Medulla oblongata (tissue), 1 donor: ENCODE measurements at regions not wholly inside any gene's neighbourhood (a gene's known extent, or its start where the extent isn't known, plus 50 kb on each side); places are given as distances from the start of the nearest gene placed in this dataset.

Source experiments
- DNase-seq: peaks from one replicate; pipeline ENCODE4 v3.0.0-alpha.2; 2015; ENCODE audit errors: extremely low spot score

- no peak for DNase-seq
Measured at GRCh38 chr11:21820176-21820575, 372.7 kb upstream of the ANO5 start.

DNA sequence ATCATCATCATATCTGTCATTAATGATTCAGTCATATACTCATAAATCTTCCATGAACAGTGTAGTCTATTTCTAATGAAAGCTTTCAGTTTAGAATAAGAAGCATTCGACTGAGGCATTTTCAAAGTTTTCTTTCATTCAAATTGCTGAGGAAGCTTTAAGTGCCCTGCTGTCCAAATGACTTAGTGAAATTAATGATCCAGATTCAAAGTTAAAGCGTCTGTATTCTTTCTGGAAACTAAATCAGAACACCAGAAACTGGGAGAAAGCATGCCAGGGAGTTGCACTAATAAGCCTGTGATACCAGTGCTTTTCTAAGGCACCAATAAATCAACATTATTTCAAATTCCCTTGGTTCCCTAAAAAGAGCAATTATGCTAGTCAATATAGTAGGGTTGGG, 367.8 kb upstream of the ANO5 start:
- peak; percentile 3 for DNase-seq

DNA sequence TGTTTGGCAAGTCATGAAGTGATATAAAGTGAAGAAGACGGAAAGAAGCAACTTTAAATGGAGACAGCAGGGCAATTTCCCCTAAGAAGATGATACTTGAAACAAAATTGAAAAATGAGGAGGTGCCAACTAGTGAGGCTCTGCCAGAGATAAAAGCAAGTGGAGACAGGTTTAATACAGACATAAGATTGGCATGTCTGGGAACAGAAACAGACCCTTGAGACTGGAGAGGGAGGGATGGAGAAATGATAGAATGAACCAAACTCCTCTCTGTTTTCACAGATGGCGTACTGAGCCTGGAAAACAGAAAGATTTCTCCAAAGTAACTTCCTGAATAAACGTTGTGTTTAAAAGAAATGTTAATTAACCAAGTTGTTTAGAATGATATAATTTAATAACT, 354.5 kb upstream of the ANO5 start:
- no peak for DNase-seq

DNA sequence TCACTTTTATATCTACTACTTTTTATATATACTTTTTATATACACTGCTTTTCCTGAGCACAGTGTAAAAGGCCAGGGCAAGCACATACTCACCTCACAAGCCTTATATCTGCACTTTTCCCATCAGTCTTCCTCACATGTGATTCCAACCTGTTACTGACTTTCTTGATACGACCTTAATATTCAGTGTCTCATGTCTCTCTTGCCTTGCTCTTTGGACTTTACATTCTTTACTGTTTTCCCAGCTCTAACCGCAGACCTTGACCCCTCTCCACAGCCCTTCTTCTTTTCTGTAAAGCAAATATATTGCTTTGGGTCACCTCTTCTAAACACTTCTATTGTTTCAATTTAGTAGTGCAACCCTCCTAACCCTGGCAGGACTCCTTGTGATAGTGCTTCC, 353.1 kb upstream of the ANO5 start:
- DNase-seq = no peak

GRCh38 chr11:21861314-21861713, 331.6 kb upstream of the ANO5 start:
- no peak for DNase-seq

DNA sequence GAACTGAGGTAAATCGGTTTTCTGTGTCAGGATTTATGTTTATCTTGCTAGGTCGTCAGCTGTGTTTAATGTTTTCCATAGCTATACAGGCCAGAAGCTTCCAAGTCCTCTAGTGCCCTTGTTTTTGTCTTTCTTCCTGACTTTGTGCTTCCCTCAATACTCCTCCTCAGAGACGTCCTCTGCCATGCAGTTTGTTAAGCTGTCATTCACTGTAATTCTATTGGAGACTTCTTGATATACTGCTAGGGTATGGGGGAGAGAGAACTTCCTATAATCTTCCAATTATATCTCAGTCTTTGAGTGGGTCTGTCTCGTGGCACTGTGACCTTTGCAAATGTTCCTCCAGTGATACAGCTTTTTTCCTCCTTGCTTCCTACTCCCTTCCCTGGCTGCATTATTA, 327.3 kb upstream of the ANO5 start:
- no peak for DNase-seq

GRCh38 chr11:21866781-21867180, 326.1 kb upstream of the ANO5 start:
- no peak for DNase-seq

DNA sequence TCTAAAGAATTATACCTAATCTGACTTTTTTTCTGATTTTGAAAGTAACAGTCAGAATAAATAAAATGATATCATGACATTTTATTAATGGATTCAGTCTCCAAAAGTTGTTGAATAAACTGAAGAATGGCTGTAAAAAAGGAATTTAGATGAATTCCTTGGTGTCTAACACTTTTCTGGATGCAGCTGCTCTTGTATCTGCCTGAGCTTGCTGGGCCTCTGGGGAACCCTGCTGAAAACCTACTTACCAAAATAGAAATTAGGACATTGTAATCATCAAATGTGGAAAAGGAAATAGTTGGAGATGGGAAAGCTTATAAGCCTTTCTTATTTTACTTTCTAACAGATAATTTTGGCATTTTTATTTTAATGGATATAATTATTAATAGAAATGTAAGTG, 315.7 kb upstream of the ANO5 start:
- DNase-seq = no peak

DNA sequence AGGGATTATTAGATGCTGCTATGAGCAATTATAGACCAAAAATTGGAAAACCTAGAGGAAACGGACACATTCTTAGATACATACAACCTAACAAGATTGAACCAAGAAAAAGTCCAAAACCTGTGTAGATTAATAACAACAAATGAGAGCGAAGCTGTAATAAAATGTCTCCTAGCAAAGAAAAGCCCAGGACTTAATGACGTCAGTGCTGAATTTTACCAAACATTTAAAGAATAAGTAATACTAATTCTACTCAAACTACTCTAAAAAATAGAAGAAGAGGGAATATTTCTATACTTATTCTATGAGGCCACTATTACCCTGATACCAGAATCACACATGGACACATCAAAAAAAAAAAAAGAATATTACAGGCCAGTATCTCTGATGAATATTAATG, 309.5 kb upstream of the ANO5 start:
- DNase-seq = no peak

- no peak for DNase-seq
Measured at GRCh38 chr11:21888814-21889213, 304.1 kb upstream of the ANO5 start.

- DNase-seq = no peak
Measured at GRCh38 chr11:21892736-21893564, 299.9 kb upstream of the ANO5 start.

- no peak for DNase-seq
Measured at GRCh38 chr11:21893565-21893867, 299.4 kb upstream of the ANO5 start.

GRCh38 chr11:21894492-21894891, 298.4 kb upstream of the ANO5 start:
- no peak for DNase-seq

GRCh38 chr11:21895686-21896085, 297.2 kb upstream of the ANO5 start:
- no peak for DNase-seq

- no peak for DNase-seq
Measured at GRCh38 chr11:21896216-21896615, 296.7 kb upstream of the ANO5 start.

- no peak for DNase-seq
Measured at GRCh38 chr11:21896746-21897602, 295.9 kb upstream of the ANO5 start.

DNA sequence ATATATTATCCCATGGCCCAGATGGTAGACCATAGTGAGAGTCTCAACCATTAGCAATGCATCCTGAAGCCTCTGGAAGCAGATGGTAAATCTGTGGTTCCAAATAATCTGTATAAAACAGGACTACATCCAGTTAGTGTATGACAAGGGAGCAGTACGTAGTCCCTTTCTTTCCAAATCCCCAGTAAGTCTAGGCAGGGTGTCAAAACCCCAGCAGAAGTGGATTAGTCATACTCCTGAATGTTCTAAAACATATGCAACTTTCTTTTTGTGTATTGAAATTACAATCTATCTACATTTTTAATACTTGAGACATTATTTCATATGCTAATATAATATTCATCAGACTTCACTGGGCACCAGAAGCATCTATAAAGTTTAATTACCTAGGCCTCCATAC, 295.1 kb upstream of the ANO5 start:
- DNase-seq = no peak

DNA sequence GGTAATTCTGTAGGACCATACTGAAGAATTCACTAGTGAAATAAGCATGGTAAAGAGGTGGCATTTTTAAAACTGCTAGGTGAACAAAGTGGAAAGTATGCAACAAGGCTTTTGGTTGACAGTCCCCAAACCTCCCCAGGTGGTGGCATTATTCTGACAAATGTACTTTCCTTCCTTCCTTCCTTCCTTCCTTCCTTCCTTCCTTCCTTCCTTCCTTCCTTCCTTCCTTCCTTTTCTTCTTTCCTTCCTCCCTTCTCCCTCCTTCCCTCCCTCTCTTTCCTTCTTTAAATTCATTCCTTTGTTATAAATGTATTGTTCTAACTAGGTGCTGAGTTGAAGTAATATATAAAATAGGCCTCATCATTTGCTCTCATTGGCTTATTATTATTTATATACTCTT, 284.7 kb upstream of the ANO5 start:
- no peak for DNase-seq

GRCh38 chr11:21909145-21909544, 283.7 kb upstream of the ANO5 start:
- no peak for DNase-seq

GRCh38 chr11:21911061-21911460, 281.8 kb upstream of the ANO5 start:
- DNase-seq = no peak

DNA sequence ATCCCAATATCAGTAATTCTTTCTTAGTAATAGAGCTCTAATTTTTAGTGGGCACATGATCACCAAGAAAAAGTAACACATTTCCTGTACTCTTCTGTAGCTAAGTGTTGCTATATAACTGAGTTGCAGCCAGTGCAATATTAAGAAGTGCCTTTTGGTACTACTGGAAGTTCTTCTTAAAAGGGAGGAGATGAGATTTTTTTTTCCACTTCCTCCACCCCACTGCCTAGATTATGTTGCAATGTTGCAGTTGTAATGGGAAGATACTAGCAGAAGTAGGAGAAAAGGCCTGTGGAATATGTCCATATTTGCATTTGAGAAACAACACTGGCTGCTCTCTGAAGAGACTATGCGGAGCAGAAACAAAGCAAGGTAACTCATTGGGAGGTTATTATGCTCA, 280.6 kb upstream of the ANO5 start:
- no peak for DNase-seq

DNA sequence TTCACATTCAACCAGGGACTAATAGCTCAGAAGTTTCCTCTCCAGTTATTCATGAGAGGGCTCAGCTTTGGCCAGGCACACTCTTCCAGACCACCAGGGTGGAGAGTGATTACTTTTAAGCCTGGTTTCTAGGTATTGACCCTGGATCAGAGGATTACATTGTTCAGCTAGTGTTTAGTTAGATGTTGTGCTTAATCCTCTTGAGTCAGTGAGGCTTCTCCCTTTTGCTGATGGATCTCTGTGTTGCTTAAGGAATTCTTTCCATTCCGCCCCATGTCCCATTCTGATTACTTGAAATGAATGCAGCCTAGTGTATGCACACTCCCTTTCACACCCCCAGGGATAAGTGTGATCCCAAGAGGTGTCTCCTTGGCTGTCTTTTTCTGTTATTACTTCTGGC, 271.7 kb upstream of the ANO5 start:
- no peak for DNase-seq

DNA sequence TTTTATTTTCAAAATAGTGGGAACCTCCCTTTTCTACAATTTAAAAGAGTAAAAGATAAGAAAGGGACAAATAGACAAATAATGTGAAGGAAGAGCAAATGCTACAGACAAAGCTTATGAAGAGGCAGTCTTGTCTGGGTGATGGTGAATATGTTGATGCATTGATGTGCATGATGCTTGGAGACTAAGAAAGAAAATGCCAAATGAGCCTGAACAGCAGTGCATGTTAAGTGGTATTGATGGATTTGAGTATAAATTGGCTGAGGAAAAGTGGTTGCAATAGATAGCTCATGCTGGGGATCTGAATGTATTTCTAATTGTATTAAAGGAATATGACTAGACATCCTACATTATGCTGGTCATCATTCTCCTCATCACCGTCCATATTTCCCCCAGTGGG, 268.6 kb upstream of the ANO5 start:
- DNase-seq = no peak
